ENCODE measurements at regions not wholly inside any gene's neighbourhood (a gene's known extent, or its start where the extent isn't known, plus 50 kb on each side); places are given as distances from the start of the nearest gene placed in this dataset.
"Not testable (repeated sequence)": the region's sequence is repeated elsewhere in the genome, so short reads cannot be mapped to it uniquely, and the experiment has no call there.

DNA sequence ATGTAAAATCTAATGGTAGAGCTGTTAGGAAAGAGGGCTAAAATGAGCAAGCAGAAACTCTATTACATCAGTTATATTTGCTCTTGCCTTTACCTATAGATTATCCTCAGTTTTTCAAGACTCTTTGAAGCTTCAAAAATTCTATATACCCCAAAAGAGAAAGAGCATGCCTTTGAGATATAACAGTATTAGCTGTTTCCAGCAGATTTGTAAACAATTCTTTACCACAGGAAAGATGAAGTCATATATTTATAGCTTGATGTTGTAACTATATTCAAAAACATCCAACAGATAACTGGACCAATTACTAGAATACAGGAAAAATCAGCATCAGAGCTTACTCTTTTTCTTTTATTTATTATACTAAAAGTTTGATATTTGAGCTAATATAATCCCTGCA, 416.2 kb upstream of the TPK1 start:
- no peak for DNase-seq

DNA sequence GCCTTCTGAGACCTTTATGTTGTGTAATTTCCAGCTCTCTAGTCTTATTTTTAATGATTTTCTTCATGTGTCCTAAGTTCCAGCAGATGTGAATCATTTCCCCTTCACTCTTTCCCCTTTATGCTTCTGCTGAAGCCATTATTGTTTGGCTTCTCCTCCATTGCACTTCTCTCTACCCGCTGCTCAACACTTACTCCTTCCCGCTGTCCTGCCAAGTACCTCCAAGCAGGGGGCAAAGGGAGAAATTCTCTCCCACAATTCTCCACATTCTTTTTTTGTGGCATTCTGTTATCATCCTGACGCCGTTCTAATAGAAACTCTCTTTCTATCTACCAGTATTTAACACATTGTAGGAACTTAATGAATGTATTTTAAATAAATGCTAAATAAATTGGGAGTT, 388.9 kb upstream of the TPK1 start:
- no peak for DNase-seq

DNA sequence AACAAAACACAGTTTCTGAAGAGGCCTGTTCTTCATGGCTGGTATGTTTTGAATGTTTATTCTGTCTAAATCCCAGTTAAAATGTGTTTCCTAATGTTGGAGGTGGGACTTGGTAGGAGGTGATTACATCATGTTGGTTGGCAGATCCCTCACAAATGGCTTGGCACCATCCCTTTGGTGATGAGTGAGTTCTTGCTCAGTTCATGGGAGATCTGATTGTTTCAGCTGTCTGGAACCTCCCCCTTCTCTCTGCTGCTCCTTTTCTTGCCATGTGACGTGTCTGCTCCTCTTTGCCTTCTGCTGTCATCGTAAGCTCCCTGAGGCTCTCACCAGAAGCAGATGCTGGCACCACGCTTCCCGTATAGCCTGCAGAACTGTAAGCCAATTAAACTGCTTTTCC, 383.6 kb upstream of the TPK1 start:
- no peak for DNase-seq

DNA sequence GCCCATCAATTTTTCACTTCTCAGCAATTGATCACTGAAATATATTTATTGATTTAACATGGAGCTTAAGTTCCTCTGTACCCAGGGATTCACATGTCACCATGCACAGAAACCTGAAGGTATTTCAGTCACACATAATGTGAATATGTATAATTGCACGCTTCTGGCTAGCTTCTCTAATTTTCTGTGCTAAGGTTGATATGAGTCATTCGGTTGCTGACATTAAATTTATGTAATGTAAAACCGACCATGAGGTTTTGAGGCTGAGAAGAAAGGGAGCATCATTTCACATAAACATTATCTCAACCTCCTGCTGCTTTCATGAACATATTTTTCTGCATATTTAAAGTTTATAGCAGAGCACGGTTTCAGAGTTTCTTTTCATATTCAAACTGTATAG, 381.0 kb upstream of the TPK1 start:
- DNase-seq = no peak

DNA sequence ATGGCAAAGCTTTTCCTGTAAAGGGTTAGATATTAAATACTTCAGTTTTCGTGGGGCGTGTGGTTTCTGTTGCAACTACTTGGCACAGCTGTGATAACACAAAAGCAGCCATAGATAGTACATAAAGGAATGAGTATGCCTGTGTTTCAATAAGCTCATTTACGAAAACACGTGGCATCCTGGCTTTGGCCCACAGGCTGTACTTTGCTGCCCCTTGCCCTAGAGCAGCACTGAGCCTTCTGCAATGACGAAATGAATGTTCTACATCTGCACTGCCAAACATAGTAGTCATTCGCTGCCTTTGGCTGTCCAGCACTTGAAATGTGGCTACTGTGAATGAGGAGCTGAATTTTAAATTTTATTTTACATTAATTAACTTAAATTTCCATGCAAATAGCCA, 376.2 kb upstream of the TPK1 start:
- no peak for DNase-seq

DNA sequence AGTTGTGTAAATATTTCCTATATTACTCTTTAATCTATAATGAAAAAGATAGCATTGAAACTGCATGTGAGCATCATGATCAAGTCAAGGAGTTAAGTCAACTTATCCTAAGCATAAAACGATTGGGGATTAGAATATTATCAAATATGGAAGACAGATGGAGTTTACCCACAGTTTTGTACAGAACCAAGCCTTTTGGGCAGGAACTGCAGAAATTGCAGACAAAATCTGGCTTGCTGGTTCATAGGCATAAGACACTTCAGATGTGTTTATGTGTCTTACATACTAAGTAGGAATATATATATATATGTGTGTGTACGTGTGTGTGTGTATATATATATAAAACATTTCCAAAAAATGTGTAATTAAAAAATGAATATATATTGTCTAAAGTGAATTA, 375.4 kb upstream of the TPK1 start:
- no peak for DNase-seq

DNA sequence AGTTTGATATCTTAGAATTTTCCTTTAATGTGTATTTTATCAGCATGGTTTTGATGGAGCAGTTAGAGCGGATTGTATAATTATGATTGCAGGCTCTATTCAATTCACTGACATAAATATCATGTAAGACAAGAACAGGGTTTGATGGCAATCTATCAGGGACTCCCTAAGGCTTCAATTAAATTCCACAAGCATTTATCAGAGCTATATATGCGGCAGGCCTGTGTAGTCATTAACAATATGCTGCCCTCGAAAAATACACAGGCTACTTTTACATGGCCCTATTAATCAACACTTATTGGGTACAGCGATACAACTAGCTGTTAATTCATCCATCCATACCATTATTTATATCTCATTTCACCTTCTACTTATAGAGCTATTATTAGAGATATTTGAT, 358.1 kb upstream of the TPK1 start:
- DNase-seq = no peak

DNA sequence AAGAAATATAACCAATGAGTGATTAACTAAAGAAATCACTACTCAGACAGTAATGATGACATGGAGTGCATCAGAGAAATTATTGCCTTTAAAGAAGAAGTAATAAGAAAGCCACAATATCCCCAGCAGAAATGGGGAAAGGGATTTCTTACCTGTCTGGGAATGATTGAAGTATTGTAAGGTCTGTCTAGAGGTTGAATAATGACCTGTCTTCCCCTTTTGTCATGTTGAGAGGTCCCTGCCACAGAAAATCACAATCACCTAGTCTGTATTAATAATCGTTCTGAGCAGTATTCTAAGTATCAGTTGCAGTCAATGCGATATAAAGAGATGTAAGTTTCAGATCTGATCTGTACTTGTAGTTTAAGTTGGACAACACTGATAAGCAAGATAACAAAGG, 349.1 kb upstream of the TPK1 start:
- DNase-seq = no peak

DNA sequence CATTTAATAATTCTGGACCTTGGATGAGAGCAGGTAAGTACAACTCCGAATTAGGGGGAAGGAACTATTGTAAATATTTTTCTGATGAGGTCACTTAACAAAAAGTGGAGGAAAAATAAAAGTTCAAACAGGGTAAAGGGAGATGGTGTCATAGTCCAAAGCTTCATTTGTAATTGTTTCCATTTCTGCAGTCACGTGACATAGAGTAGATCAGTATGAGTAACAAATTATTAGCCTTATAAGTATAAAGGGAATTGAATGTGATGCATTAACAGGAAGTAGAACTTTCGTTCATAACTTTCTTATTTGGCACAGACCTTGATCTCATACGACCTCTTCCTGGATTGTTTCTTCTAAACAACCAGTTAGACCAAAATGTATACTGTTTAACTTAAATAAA, 347.2 kb upstream of the TPK1 start:
- no peak for DNase-seq

DNA sequence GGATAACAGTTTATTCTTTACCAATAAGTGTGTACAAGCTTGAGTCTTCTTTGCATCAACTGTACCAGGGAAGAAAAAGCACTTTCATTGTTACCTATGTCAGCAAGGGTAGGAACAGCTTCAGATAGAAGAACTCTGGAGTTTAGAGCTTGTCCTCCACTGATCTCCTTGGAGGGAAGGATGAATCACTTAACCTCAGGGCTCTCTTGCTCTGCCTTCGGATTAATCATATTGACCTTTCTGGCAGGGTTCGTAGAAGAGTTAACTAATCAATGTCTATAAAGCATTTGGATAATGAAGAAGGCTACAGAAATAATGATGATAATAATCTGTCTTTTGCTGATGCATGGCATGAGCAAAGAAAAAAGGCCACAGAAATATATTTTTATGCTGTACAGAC, 339.5 kb upstream of the TPK1 start:
- DNase-seq = no peak

DNA sequence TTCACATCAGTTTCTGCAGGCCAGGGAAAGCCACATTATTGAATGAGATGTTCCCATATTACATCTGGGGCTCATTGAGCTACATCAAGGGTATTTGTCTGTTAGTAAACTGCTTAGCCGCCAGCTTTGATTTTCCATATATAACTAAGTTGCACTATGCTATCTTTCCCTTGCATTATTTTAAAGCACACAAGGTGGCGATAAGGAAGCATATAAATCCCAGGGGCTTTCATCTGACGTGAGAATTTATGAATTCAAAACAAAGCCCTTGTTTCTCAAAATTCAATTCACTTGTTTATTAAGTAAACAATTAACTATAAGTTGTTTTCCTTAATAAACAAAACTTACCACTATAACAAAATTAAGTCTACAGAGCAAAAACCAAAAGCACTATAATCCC, 334.1 kb upstream of the TPK1 start:
- DNase-seq = peak; percentile 62

DNA sequence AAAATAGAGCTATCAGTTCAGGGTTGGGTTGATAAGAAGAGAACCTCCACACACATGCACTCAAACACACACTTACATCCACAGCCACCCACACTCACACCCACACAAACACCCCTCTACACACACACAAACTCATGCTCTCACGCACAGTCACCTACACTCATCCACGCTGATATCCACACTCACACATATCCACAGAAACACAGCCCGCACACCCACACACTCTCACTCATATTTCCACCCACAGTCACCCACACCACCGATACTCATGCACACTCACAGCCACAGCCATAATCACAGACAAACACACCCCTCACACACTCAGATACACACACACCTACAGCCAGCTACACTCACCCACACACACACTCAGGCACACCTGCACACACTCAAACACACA, 333.0 kb upstream of the TPK1 start:
- no peak for DNase-seq

DNA sequence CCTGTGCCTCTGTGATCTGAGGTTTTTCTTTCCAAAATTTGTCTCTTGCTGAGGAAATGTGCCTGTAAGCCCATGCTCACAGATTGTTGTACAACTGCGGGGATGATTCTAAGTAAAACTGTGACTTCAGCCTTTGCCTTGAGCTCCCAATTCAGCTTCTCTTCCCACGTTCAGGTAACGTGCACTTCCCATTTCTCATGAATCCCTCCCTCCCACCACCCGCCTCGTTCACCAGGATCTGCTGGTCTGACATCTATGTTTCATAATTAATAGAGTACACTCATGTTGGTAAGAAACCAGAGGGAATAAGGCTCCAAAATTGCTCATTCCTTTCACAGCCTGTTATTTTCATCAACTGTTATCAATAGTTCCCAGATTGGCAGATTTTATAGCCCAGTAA, 332.6 kb upstream of the TPK1 start:
- DNase-seq = no peak

DNA sequence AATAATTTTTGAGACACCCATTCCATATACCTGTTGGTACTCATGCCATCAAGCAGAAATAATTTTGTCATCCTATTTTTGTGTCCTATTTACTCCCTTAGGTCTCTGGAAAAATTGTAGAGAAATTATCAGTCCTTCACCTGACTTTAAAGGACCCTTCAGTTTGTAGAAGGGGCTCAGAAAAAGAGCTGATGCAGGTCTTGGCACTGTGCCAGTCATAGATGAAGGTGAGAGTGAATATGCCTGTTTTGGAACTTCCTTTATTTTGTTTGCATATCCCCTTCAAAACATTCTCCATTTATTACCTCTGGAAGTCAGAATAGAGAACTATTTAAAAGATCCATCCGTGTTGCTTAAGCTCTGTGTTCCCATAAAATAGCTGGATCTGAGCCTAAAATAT, 321.0 kb upstream of the TPK1 start:
- DNase-seq = peak; percentile 41

DNA sequence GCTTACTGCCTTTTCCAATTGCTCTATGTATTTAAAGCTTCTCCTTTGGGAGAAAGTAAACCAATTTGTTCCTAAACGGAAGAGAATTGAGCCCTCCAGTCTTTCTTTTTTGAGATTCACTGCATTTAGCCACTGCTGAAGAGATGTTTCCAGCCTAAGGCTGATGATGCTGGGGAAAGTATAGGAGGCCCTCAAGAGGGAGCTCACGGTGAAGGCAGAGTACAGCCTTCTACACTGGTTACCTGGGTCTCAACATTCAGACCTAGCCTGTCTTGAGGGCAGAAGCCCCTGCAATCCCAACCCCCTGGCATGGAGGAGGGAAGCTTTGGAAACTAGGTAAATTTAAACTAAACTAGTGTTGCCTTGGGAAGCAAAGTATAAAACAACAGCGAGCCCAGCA, 316.7 kb upstream of the TPK1 start:
- DNase-seq = no peak

DNA sequence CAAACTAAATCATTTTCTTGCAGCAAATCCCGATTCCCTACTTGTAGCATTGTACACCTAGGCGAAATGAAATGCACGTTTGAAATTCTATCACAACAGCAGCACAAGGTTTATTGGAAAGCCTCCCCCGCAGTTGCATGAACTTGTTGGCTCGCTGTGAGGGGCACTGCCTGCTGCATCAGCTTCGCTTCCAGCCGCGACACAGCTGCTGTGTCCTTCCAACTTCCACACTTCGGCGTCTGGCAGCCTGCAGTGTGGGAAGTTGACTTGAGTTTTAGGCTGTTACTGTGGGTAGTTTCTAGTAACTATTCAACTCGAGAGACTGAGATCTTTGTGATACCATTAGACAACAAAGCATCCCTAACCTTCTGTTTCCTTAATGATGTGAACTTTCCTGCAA, 315.8 kb upstream of the TPK1 start:
- no peak for DNase-seq

DNA sequence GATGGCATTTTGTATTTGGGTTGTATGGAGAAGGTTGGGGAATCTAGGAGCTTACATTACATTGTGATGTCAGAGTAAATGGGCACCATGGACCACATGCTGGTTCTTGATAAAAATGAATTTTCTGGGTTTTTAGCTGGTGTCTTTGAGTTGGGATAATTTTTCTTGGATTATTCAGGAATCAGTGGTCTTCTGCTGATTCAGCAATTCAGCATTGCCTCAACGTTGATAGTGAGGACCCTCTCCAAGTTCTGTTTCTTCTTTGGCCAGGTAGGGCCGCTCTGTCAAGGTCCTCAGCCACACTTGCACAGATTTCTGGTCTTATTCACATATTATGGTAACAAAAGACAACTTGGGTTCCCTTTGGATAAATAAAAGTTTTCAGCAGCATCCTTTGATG, 312.0 kb upstream of the TPK1 start:
- no peak for DNase-seq

DNA sequence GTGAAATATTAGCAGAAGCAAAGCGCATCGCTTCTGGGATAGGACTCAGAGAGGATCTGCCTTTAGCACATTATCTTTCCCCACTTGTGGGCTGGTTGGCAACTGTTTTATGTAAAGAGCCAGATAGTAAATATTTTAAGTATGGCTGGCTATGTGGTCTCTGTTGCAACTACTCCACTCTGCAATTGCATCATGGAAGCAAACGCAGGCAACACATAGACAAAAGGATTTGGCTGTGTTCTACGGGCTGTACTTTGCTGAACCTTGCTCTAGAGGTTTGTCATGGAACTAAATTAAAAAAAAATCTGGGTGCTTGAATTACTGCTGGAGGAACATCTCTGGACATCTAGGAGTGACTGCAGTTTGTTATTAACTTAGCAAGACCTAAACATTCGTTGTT, 307.8 kb upstream of the TPK1 start:
- no peak for DNase-seq

DNA sequence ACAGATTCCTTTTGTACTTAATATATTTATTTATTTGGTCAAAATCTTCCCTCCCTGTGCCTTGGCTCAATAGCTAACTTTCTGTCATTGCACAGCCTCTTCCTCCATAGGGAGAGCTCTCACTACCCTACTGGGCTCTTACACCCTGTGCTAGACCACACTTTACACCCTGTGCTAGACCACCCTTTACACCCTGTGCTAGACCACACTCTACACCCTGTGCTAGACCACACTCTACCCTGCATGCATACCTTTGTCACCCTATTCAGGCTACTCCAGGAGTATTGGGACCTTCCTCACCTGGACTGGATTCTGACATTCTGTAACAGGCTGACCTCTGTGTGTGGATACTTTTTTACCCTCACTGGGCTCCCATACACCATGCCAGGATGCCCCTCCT, 298.5 kb upstream of the TPK1 start:
- DNase-seq = no peak

DNA sequence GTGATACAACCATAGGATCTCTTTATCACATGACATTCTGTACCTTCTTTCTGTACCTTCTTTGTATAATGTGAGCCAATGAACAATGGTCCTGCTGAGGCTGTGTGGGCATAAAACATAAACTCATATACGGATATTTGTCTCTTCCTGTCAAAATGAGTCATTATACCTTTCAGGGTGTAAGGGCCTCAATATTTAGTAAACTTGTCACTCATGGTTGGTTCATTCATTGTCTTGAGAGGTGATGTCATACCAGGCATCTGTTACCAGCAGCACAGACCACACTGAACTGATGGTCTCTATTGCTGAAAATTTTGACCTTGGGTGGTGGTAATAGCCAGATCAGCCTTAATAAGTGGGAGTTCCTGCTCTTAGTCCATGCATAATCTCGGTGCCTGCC, 287.6 kb upstream of the TPK1 start:
- no peak for DNase-seq

DNA sequence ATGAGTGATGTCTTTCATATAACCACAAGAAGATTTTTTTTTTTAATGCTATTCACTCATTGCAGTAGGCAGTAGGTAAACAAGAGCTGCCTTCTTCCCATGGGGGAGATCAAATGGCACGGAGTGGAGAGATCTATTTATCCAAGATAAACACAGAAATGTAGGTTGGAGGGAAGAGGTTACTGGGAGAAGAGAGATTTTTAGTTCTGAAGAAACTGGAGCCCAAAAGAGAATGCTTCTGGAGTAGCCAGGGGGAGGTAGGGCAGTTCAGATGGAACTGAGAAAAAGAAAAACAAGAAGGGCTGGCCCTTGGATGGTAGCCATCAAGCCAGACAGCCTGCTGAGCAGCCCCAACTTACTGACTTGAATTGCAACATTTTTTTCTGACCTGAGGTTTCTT, 270.1 kb upstream of the TPK1 start:
- DNase-seq = peak; percentile 81

DNA sequence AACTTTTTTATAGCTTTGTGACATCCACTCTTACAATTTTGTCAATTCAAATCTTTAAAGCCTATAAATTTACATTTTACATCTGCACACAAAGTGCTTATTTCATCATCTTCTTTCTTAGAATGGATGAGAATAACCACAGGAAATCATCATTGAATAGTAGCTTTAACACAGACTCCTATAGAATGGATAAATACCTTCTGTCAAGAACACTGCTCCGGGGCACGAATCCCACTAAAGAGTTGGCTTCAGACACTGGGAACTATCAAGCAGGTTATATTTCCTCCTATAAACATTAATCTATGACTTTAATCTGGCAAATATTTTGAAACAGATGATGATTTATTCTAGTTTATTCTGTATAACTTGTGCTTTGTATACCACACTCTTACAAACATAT, 269.7 kb upstream of the TPK1 start:
- no peak for DNase-seq

DNA sequence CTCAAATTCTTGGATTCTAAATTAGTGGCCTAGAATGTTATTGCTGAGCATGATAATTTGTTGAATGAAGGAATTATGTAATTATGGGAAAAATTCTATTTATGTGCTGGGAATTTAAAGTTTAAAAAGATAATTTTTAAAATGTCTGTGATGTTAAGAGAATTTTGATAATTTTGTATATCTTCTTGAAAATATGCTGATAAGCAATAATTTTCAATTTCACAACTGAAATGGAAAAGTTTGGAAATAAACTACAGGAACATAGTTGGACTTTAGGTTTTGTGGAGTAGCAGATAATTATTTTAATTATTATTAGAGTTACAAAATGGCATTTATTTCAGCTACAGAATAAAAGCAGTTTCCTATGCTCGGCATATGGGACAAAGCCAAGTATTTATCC, 268.5 kb upstream of the TPK1 start:
- DNase-seq = no peak

DNA sequence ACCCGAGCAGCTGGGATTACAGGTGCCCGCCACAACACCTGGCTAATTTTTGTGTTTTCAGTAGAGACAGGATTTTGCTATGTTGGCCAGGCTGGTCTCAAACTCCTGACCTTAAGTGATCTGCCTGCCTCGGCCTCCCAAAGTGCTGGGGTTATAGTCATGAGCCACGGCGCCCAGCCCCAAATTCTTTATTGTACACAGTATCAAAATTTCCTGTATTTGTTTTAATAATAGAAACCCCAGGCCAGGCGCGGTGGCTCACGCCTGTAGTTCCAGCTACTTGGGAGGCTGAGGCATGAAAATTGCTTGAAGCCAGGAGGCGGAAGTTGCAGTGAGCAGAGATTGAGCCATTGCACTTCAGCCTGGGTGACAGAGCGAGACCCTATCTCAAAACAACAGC, 266.3 kb upstream of the TPK1 start:
- not testable (repeated sequence) for DNase-seq

DNA sequence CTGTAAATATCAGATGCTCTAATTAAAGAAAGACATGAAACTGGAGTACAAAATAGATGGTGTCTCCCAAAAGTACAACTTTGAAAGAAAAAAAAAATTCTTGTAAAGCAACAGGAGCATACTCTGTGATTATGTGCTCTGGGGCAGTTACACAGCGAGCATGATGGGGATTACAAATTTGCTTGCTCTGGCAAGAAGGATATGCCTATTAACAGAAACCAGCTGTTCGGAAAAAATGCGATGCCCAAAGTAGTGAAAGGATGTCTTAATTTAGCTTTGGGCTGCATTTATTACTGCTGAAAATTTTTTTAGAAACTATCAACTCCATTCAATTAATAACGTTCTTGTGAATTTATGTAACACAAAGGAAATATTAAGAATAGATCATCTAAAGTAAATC, 256.9 kb upstream of the TPK1 start:
- DNase-seq = no peak

DNA sequence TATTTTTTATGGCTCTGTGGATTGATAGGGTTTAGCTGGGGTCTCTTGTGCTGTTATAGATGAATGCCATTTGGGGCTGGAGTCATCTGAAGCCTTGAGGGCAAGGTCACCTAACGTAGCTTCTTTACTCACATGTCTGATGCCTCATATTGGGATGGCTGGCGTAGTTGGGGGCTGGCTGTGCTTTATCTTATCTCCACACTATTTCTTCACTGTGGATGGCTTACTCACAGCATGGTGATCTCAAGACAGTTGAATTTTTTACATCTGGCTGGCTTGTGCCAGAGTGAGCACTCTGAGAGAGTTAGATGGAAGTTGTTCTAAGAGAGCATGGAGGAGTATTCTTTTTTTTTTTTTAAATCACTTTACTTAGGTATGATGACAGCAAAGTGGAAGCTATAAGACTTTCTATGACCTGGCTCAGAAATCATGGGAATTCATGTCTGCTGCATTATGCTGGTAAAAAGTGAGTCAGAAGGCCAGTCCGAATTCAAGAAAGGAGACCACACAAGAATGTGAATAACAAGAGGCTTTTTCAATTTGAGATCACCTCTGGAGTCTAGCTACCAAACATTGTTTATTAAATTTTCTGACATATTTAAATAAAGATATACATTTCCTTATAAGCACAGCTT, 252.4 kb upstream of the TPK1 start:
- no peak for DNase-seq
